Neural crest cell (in vitro differentiated cells): ENCODE measurements at regions not wholly inside any gene's neighbourhood (a gene's known extent, or its start where the extent isn't known, plus 50 kb on each side); places are given as distances from the start of the nearest gene placed in this dataset.

Experiments
- DNase-seq: peaks from one replicate; pipeline ENCODE4 v3.0.0; 2021; ENCODE audit warnings: low read depth, mixed read lengths, low spot score
- H3K27ac Mint-ChIP-seq: one replicate; pipeline ENCODE4 v1.8.0; 2021; ENCODE audit warnings: mild to moderate bottlenecking, mixed read lengths; ENCODE audit not compliant: unreplicated experiment
- H3K27me3 Mint-ChIP-seq: 2 replicates; pipeline ENCODE4 v1.8.0; 2021; ENCODE audit warnings: low read depth, mild to moderate bottlenecking, mixed read lengths
- H3K36me3 Mint-ChIP-seq: 2 replicates; pipeline ENCODE4 v1.8.0; 2021; ENCODE audit warnings: low read depth, mild to moderate bottlenecking, mixed read lengths
- H3K4me1 Mint-ChIP-seq: 2 replicates; pipeline ENCODE4 v1.8.0; 2021; ENCODE audit warnings: mixed read lengths
- H3K4me3 Mint-ChIP-seq: one replicate; pipeline ENCODE4 v1.8.0; 2021; ENCODE audit warnings: mild to moderate bottlenecking, mixed read lengths
- H3K9me3 Mint-ChIP-seq: 2 replicates; pipeline ENCODE4 v1.8.0; 2021; ENCODE audit warnings: mixed read lengths
- TF ChIP-seq, protein P1 (sequence below): fragments of 200-600 bp; sonication (generic); conservative IDR thresholded peaks from 2 replicates; pipeline ENCODE4 v1.5.0; 2021; ENCODE audit warnings: antibody characterized with exemption, mild to moderate bottlenecking

DNA sequence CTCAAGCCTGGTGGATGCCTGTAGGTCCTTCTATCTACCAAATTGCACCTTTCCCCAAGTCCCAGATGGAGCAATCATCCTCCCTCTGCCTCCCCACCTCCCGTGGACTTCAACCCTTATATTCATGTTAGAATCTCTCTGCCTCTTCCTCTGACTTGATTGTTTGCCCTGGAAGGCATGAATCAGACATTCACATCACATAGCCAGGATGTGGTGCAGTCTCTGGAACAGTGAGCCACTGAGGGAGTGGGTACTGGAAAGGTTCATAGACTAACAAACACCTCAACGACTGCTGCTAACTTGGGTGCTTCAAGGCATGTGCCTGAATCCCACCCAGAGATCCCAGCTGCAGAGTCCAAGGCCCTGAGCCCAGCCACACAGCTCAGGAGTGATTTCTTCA, 494.0 kb downstream of the TNS3 start:
- DNase-seq = no peak
- TF ChIP-seq, protein P1, sequence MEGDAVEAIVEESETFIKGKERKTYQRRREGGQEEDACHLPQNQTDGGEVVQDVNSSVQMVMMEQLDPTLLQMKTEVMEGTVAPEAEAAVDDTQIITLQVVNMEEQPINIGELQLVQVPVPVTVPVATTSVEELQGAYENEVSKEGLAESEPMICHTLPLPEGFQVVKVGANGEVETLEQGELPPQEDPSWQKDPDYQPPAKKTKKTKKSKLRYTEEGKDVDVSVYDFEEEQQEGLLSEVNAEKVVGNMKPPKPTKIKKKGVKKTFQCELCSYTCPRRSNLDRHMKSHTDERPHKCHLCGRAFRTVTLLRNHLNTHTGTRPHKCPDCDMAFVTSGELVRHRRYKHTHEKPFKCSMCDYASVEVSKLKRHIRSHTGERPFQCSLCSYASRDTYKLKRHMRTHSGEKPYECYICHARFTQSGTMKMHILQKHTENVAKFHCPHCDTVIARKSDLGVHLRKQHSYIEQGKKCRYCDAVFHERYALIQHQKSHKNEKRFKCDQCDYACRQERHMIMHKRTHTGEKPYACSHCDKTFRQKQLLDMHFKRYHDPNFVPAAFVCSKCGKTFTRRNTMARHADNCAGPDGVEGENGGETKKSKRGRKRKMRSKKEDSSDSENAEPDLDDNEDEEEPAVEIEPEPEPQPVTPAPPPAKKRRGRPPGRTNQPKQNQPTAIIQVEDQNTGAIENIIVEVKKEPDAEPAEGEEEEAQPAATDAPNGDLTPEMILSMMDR = no peak
- no peak overlapping the region for H3K4me3 Mint-ChIP-seq
- peaks cover 2% of the 10 kb centered on the region for H3K36me3 Mint-ChIP-seq
- H3K4me1 Mint-ChIP-seq = peaks cover 5% of the 10 kb centered on the region
- H3K9me3 Mint-ChIP-seq = peaks cover 7% of the 10 kb centered on the region
- no peaks in the 10 kb centered on the region for H3K27me3 Mint-ChIP-seq
- H3K27ac Mint-ChIP-seq = no peak overlapping the region

GRCh38 chr7:47085491-47086275, 496.2 kb downstream of the TNS3 start:
- no peak overlapping the region for H3K4me3 Mint-ChIP-seq
- peaks cover 2% of the 10 kb centered on the region for H3K36me3 Mint-ChIP-seq
- no peaks in the 10 kb centered on the region for H3K27me3 Mint-ChIP-seq
- TF ChIP-seq, protein P1 = no peak
- H3K27ac Mint-ChIP-seq = no peak overlapping the region
- H3K9me3 Mint-ChIP-seq = peaks cover 7% of the 10 kb centered on the region
- peaks cover 5% of the 10 kb centered on the region for H3K4me1 Mint-ChIP-seq
- DNase-seq = no peak

DNA sequence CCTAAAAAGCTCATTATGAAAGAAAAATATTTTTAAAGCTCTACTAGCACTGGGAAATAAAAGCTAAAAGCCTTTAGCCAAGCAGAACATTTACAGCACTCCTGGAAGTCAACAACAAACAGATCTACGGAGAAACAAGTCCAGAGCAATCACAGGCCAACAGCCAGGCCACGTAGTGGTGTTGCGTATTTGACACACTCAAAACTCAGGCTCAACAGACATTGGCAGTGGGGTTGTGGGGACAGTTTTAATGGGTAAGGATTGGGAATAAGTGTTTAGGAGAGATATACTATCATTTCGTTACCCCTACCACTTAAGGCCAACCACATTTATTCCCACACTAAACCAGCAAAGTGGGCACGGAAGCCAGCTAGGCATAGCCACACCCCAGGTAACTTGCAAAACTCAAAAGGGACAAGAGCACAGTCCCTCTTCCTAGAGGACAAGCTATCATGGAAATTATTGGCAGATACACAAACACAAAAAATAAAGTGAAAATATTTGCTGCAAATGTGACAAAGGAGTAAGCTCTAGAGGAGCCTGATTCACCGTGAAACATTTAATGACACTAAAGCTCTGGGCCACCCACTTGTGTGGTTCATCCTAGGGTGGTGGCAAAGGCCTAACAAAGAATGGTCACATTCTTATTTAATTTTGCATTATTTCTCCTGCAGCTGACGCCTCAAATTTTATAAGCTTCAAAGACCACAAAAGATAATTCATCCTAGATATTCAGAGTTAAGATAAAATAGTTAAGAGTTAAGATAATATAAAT, 498.2 kb downstream of the TNS3 start:
- peaks cover 3% of the 10 kb centered on the region for H3K4me1 Mint-ChIP-seq
- H3K9me3 Mint-ChIP-seq = peaks cover 5% of the 10 kb centered on the region
- no peaks in the 10 kb centered on the region for H3K27me3 Mint-ChIP-seq
- no peak overlapping the region for H3K4me3 Mint-ChIP-seq
- H3K27ac Mint-ChIP-seq = no peak overlapping the region
- DNase-seq = no peak
- H3K36me3 Mint-ChIP-seq = peaks cover 1% of the 10 kb centered on the region
- TF ChIP-seq, protein P1 = no peak

- Mint-ChIP-seq H3K36me3 (no peaks in the 10 kb centered on the region), H3K4me1 (no peaks in the 10 kb centered on the region), H3K27me3 (no peaks in the 10 kb centered on the region), H3K9me3 (peaks cover 5% of the 10 kb centered on the region), H3K27ac (no peak overlapping the region), H3K4me3 (no peak overlapping the region)
- TF ChIP-seq, protein P1 = no peak
- DNase-seq = no peak
Observed at GRCh38 chr7:47080816-47081215, 501.1 kb downstream of the TNS3 start.

- H3K4me3 Mint-ChIP-seq = no peak overlapping the region
- peaks cover 9% of the 10 kb centered on the region for H3K4me1 Mint-ChIP-seq
- TF ChIP-seq, protein P1 = no peak
- no peaks in the 10 kb centered on the region for H3K27me3 Mint-ChIP-seq
- H3K36me3 Mint-ChIP-seq = no peaks in the 10 kb centered on the region
- DNase-seq = no peak
- no peaks in the 10 kb centered on the region for H3K9me3 Mint-ChIP-seq
- H3K27ac Mint-ChIP-seq = no peak overlapping the region
Observed at GRCh38 chr7:47078241-47078640, 503.7 kb downstream of the TNS3 start.
